NOMO-1 treated with dmso at 0.1 percent for 144 hours (cell line): ENCODE measurements at regions not wholly inside any gene's neighbourhood (a gene's known extent, or its start where the extent isn't known, plus 50 kb on each side); places are given as distances from the start of the nearest gene placed in this dataset.
A peak's percentile ranks its signal among the peaks of the same experiment; 100 is the strongest.
"Not testable (repeated sequence)": the region's sequence is repeated elsewhere in the genome, so short reads cannot be mapped to it uniquely, and the experiment has no call there.

ENCODE experiments used
- DNase-seq: peaks from one replicate; lab custom pipeline; 2025; ENCODE audit not compliant: unreplicated experiment; lab: John Stamatoyannopoulos, UW

- DNase-seq: no peak
These were observed 102.1 kb upstream of the CMC1 start for GRCh38 chr3:28139288-28139687.

- no peak for DNase-seq
These were observed 101.3 kb upstream of the CMC1 start for GRCh38 chr3:28139967-28140634.

- no peak for DNase-seq
These were observed 100.8 kb upstream of the CMC1 start for GRCh38 chr3:28140664-28141063.

GRCh38 chr3:28149960-28150359, 91.5 kb upstream of the CMC1 start:
- no peak for DNase-seq

DNA sequence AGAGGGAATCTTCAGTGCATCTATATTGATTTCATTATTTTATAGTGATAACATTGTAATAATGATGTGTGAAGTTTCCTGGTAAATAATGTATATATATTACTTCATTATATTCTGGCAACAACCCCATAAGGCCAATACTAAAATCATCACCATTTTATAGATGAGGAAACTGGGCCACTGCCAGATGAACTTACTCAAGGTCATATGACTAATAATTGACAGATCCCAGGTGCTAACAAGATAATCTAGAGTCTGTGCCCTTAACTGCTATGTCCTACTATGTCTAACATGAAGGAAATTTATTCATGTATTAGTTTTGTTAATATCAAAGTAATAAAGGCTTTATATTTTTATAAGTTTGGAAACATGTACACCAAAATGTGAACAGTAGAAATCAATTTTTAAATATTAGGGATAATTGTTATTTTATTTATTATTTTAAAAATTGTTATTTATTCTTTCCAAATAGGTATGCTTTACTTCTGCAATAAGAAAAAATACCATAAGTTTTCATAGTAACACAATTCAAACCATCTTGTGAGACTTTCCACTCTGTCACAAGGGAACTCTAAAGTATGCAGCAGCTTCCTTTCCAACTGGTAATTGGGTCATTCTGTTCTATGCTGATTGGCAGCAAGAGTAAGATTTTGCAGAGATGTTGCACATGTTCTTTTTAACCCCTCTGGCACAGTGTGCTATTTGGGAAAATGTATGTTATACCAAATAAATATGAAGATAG, 90.8 kb upstream of the CMC1 start:
- DNase-seq: no peak

DNA sequence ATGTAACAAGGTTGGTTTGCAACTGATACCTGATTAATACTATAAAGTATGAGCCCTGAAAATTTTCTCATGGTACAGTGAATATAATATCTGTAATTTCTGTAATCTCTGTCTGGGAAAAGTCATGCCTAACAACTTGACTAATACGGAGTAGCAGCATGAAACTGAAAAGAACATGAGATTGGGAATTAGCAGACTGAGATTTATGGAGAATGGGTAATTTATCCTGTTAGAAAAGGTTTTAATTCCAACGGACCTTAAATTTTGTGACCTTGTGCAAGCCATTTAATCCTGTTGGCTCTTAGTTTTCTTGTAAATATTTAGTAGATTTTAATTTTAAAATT, 90.2 kb upstream of the CMC1 start:
- no peak for DNase-seq

- DNase-seq: no peak
These were observed 89.7 kb upstream of the CMC1 start for GRCh38 chr3:28151608-28152228.

DNA sequence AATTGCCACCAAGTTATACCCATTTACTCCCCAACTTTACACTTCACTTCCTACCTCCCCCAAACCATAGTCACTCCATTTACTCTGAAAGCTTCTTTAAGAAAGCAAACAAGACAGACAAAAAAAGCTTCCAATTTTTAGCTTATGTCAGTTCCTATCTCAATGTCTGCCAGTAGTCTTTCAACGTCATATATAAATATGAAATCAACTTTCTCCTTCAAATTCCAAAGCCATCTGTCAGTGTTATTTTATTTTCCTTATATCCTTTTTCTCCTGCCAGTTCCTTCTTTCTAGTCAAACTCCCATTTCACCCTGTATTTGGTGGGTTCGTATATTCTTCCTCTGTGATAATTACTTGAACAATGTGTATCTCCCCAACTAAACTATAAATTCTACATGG, 85.8 kb upstream of the CMC1 start:
- no peak for DNase-seq

GRCh38 chr3:28156599-28156998, 84.8 kb upstream of the CMC1 start:
- not testable (repeated sequence) for DNase-seq

GRCh38 chr3:28171962-28172361, 69.5 kb upstream of the CMC1 start:
- DNase-seq: no peak

DNA sequence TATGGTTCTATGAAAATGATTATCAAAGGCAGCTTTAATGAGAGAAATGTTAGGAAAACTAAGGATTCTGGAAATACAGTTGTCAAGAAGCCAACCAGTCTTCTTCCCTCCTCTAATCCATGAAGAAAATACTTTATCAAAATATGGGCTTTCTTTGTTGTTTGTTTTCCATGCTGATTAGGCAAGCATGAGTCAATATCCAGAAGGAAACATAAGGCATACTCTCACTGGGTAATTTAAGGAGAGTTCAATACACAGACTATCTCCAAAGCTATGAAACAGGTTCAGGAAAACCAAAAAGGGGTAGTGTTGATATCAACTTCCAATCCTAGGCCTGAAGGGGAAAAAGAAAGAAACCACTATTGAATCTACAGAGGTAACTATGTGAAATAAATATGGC, 68.7 kb upstream of the CMC1 start:
- DNase-seq: no peak

- DNase-seq: no peak
These were observed 67.6 kb upstream of the CMC1 start for GRCh38 chr3:28173836-28174235.

- DNase-seq: no peak
These were observed 54.7 kb upstream of the CMC1 start for GRCh38 chr3:28186748-28187147.

GRCh38 chr3:28188686-28189085, 52.7 kb upstream of the CMC1 start:
- DNase-seq: peak; percentile 86

DNA sequence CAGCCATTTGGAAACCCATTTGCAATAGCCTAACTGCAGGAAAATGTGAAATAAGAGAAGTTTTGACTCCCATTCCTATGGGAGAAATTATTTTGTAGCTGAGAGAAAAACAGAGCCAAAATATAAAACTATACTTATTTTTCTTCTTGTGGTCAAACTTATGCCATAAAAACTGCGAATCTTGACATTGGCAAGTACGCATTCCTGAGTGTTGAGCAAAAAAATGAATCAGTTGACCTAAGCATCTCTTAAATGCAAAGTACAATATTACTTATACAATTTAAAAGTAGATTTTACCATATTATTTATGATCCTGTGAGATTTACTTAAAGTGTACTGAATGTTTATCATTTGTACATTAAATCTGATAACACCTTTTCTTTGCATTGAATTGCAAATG, 50.1 kb upstream of the CMC1 start:
- DNase-seq: no peak
